Central memory CD4-positive, alpha-beta T cell (primary cell): ENCODE measurements at regions not wholly inside any gene's neighbourhood (a gene's known extent, or its start where the extent isn't known, plus 50 kb on each side); places are given as distances from the start of the nearest gene placed in this dataset.

ENCODE experiments used
- DNase-seq: peaks from one replicate; pipeline ENCODE4 v3.0.0; 2022

GRCh38 chr2:239580199-239580527 is 179.3 kb upstream of the HDAC4 start:
- DNase-seq, result no peak

DNA sequence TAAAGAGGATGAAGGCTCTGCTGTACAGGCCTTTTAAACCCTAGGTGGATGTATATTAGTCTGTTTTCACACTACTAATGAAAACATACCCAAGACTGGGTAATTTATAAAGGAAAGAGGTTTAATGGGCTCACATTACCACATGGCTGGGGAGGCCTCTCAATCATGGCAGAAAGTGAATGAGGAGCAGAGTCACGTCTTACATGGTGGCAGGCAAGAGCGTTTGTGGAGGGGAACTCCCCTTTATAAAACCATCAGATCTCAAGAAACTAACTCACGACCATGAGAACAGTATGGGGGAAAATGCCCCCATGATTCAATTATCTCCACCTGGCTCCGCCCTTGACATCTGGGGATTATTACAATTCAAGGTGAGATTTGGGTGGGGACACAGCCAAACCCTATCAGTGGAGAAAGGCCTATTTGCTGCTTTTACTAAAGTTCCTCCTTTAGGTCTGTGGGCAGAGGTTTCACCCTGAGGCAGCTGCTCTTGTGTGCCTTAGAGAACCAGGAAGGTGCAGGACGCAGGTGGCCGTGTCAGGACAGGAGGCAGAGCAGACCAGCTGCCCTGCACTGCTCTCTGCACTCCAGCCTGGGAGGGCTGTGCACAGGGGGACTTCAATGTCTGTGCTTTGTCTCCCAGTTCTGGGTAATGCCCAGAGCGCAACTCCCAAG is 178.8 kb upstream of the HDAC4 start:
- DNase-seq, result no peak

DNA sequence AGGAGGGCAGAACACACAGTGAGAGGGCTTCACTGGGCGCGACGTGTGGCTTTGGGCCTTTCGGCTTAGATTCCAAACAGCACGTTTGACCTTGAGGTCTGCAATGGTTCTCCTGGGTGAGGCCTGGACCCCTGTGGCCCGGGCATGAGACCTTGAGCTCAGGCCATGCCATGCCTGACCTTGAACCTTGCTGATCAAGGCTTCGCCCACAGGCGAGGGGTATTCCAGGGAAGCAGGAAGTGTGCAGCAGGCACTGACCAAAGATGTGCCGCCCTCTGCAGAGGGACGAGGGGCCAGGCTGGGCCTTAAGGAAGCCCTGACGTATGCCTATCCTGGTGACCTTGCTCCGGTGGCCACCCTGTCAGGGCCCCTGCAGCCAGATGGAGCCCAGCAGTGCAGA is 178.3 kb upstream of the HDAC4 start:
- DNase-seq, result no peak

DNA sequence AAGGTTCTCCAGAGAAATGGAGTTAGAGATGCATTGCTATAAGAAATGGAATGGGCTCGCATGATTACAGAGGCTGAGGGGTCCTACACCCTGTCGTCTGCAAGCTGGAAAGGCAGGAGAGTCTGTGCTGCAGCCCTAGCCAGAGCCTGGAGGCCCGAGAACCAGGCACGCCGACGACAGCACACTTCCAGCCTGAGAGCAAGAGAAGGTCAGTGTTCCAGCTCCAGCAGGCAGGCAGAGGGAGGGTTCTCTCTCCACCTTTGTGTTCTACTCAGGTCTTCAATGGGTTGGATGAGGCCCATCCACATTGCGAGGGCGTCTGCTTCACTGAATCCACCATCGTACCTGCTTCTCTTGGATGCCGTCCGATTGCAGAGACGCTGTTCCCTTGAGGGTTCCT is 177.6 kb upstream of the HDAC4 start:
- DNase-seq, result no peak

GRCh38 chr2:239577935-239578334 is 177.1 kb upstream of the HDAC4 start:
- no peak for DNase-seq

GRCh38 chr2:239576784-239577685 is 176.2 kb upstream of the HDAC4 start:
- DNase-seq, result no peak

DNA sequence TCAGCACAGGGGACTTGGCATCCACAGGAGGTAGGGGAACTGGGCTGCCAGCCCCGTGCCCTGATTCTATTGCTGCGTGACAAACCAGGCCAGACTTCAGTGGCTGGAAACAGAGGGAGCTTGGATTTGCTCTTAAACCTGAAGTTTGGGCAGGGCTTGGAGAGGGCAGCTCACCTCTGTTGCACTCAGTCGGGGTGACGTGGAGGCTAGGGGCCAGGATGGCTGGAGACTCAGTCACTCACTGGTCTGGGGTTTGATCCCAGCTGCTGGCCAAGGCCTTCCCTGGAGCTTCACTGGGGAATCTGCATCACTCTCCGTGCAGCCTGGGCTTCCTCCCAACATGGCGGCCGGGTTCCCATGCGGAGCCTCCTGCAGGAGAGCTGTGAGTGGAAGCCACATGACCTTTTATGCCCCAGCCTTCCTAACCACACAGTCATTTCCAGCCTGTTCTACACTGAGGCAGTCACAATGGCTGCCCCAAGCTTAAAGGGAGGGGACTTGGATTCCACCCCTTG is 175.2 kb upstream of the HDAC4 start:
- DNase-seq, result no peak

DNA sequence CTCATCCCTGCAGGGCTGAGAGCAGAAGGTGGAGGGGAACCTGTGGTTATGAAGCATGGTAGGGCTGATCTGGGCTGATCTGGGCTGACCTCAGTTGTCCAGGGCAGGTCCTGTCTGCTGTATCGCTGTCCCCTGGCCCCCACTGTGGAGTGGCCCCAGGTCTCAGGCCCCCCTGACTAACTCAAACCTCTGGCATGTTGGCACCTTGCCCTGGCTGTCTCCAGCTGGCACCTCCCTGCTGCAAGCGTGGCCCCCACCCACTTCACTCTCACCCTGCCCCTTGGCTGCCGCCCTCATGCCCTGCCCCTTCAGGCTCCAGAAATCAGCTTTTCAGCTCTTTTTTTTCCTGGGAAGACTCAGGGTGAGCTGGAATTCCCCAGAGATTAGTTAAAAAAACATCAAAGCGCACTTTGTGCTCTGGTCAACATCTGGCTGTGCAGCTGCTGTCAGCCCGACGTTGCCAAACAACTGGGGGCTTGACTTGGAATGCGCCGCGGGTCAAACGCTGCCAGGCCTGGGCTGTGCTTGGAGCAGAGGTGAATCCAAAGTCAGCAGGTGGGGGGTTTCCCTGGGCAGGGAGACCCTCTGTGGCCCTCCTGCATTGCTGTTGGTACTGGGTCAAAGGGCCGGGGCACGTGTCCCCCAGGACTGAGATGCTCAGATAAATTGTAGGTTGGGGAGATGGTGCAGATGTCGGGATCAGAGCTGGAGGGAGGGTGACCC is 173.8 kb upstream of the HDAC4 start:
- no peak for DNase-seq

DNA sequence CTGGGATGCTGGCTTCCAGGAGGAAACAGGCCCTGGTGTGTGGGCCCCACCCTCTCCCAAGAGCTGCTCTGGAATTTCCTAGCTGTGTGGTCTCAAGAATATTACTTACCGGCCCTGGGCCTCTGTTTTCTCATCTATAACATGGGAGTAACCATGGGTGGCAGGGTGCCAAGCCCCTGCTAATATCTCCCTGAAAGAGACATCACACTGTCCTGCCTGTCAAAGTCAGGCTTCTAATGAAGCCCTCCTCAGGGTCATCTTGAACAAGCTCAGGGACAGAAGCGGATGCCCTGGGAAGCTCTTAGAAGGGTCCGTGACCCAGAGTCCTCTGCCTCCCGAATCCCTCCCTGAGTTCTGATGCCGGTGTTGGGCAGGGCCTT is 173.2 kb upstream of the HDAC4 start:
- DNase-seq, result no peak

DNA sequence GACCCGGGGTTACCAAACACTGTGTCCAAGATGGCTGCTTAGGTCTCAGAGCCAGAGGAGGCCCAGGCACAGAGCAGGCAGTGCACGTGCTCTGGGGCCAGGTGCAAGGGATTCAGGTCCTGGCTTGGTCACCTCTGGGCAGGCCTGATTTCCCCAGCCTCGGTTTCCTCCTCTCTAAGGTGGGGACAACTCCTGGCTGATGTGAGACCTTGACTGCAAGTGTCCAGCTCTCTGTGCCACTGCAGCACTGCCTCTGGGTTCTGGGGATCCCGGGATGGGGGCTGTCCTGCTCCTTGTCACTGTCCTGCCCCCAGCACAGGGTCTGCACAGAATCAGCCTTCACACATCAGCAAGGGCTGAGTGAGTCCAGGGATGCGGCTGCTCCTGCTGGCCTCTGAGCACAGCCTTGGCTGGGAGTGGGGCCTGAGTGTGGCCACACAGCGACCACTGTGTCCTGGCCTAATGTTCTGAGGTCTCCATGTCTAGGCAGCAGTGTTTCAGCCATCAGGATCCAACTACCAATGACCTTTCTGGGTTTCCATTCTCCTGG is 170.2 kb upstream of the HDAC4 start:
- no peak for DNase-seq

- no peak for DNase-seq
Measured at GRCh38 chr2:239570216-239570925, 169.6 kb upstream of the HDAC4 start.

DNA sequence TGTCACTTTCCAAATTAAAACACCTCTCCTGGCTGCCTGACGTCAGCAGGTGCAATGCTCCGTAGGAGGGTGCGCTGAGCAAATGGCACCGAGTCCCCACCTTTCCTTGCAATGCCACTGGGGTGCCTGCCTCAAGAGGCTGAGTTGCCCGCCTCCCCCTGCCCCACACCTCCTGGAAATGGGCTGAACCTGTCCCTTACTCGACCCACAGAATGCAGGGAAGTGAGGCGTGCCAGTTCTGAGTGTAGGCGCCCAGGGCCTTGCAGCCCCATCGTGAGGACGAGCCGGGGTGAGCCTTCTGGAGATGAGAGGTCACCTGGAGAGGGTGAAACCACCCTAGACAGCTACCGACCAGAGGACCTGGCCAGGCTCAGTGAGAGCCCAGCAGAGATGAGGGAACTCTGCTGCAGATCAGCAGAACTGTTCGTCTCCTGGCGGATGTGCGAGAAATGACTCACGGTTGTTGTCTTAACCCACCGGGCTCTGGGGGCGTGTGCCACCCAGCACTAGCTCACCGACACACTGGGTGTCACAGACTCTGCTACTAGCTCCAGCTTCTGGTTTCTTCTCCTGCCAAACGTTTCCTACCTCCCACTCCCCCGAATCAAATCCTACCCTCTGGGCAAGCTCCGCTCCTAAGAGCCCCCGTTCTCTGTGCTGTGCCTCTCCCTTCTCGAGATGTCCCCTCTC is 168.7 kb upstream of the HDAC4 start:
- no peak for DNase-seq

DNA sequence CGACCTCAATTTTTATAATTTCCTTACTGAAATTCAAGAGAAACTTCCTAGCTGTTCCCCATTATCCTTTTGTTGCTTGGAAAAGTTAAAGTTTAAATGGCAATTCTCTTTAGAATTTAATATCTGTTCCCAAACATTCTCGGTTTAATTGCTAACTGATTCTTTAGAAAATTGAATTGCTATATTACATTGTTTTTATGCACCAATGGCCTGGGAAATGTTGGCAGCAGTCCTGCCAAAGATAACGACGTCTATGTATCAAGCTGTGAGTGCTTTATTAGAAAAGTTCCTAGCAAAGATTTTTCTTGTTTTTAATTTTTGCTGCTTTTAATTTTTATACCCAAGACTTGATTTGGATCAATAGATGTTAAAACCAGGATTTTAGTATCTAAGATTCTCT is 167.8 kb upstream of the HDAC4 start:
- no peak for DNase-seq

GRCh38 chr2:239567786-239568185 is 167.0 kb upstream of the HDAC4 start:
- DNase-seq, result no peak

DNA sequence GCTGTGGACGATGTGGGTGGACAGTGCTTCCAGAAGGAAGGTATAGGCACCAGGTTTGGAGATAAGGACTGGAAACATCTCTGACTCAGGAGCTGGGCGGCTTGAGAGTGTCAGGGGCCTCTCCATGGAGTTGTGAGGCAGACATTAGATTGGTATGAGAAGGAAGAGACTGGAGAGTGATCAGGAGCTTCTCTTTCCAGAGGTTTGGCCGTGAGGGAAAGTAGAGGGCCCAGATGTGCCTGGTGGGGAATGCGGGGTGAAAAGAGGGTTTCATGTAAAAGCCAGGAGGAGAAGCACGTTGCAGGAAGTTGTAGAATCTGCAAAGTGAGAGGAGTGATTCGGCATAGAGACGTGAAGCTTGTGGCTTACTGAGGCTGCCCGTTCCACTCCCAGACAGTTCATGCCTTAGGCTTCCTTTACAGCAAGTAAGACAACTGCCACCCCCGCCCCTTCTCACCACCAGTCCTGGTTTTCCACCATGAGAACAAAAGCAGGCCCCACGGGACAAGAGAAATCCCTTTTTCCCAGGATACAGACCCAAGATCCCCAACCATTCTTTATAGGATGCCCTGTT is 166.3 kb upstream of the HDAC4 start:
- DNase-seq, result no peak

DNA sequence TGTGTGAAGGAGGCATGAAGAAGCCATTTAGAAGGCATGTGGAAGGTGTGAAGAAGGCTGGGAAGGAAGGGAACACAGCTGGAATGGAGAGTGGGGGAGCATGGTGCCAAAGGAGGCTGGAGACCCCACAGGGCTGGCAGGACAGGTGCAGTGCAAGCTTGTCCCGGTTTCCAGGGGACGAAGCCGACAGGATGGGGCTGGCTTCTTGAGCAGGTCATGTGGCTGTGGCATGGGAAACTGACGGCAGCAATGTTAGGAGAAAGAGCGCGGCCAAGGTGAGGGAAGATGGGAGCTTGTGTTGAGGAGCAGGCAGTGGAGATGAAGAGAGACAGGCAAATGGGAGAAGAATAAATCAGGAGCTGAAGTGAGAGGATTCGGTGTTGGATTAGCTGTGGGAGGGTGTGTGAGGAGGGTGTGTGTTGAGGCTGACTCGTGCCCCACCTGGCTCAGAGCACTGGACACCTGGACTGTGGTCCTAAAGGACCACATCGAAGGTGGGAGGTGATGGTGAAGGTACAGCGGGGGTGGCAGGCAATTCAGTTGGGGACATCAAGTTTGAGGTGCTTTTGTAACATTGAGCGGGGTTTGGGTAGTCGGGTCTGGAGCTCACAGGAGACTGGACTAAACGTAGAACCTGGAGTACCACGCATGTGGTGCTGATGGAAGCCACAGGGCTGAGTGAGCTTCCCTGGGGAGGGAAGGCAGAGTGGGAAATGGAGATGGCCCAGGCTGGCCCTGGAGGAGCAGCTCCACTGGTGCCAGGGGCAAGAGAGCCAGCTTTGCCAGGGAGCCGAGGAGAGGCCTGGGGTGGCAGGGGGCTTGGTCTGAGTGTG is 165.6 kb upstream of the HDAC4 start:
- DNase-seq, result no peak

- DNase-seq, result no peak
Measured at GRCh38 chr2:239564587-239564986, 163.8 kb upstream of the HDAC4 start.

- DNase-seq, result no peak
Measured at GRCh38 chr2:239563561-239563960, 162.7 kb upstream of the HDAC4 start.

DNA sequence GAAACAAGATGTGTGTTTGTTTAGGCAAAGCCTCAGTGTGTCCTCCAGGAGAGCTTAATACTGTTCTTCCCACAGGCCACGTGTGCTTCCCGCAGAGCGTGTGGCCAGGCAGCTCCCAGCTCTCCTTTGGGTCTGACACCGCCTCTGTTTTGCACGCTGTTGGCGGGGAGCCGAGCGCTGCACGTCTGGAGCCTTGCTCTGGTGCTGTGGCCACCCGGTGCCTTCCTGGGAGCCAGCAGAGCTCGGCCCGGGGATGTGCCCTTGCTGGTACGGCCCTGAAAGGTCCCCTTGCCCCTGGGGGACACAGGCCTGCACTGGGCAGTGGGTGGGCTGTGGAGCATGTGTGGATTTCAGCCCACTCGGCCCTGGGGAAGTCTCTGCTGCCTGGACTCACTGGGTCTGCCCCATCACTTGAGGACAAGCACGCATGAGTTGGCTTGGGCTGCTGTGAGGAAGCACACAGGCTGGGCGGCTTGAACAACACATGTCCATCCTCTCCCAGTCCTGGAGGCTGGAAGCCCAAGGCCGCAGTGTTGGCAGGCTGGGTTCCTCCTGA is 160.7 kb upstream of the HDAC4 start:
- DNase-seq, result no peak
